ENCODE measurements at regions not wholly inside any gene's neighbourhood (a gene's known extent, or its start where the extent isn't known, plus 50 kb on each side); places are given as distances from the start of the nearest gene placed in this dataset.

GRCh38 chr18:53747663-53748160 is 476.8 kb downstream of the MBD2 start:
- DNase-seq, result no peak

GRCh38 chr18:53747210-53747609 is 477.3 kb downstream of the MBD2 start:
- DNase-seq, result no peak

GRCh38 chr18:53745986-53746385 is 478.5 kb downstream of the MBD2 start:
- DNase-seq, result no peak

GRCh38 chr18:53745224-53745967 is 479.1 kb downstream of the MBD2 start:
- no peak for DNase-seq

GRCh38 chr18:53739700-53740099 is 484.8 kb downstream of the MBD2 start:
- no peak for DNase-seq

GRCh38 chr18:53735526-53735925 is 488.9 kb downstream of the MBD2 start:
- DNase-seq, result no peak

GRCh38 chr18:53715243-53715853 is 509.1 kb downstream of the MBD2 start:
- no peak for DNase-seq

GRCh38 chr18:53710080-53710479 is 514.4 kb downstream of the MBD2 start:
- DNase-seq, result no peak

GRCh38 chr18:53702480-53702879 is 522.0 kb downstream of the MBD2 start:
- DNase-seq, result no peak

GRCh38 chr18:53701697-53702096 is 522.8 kb downstream of the MBD2 start:
- no peak for DNase-seq

GRCh38 chr18:53698907-53699306 is 525.6 kb downstream of the MBD2 start:
- DNase-seq, result peak; percentile 25

- no peak for DNase-seq
Measured at GRCh38 chr18:53689886-53690285, 534.6 kb downstream of the MBD2 start.

GRCh38 chr18:53686965-53687364 is 537.5 kb downstream of the MBD2 start:
- DNase-seq, result no peak

- no peak for DNase-seq
Measured at GRCh38 chr18:53682796-53683195, 541.7 kb downstream of the MBD2 start.

GRCh38 chr18:53677480-53677879 is 547.0 kb downstream of the MBD2 start:
- DNase-seq, result no peak

- no peak for DNase-seq
Measured at GRCh38 chr18:53665701-53666100, 558.8 kb downstream of the MBD2 start.

GRCh38 chr18:53664575-53664974 is 559.9 kb downstream of the MBD2 start:
- DNase-seq, result no peak

- no peak for DNase-seq
Measured at GRCh38 chr18:53660306-53660705, 564.2 kb downstream of the MBD2 start.

- DNase-seq, result no peak
Measured at GRCh38 chr18:53657257-53657656, 567.2 kb downstream of the MBD2 start.

- DNase-seq, result no peak
Measured at GRCh38 chr18:53649621-53650020, 574.8 kb downstream of the MBD2 start.

- no peak for DNase-seq
Measured at GRCh38 chr18:53644799-53645471, 579.5 kb downstream of the MBD2 start.

GRCh38 chr18:53639687-53640086 is 584.8 kb downstream of the MBD2 start:
- DNase-seq, result no peak

GRCh38 chr18:53629337-53629736 is 595.1 kb downstream of the MBD2 start:
- DNase-seq, result no peak

GRCh38 chr18:53625997-53626599 is 598.4 kb downstream of the MBD2 start:
- no peak for DNase-seq

Measured in NCI-H1436 treated with DMSO at 0.1 percent for 48 hours (cell line).